ENCODE measurements at regions not wholly inside any gene's neighbourhood (a gene's known extent, or its start where the extent isn't known, plus 50 kb on each side); places are given as distances from the start of the nearest gene placed in this dataset.

GRCh38 chr3:178271740-178272387 is 264.4 kb upstream of the KCNMB2 start:
- no peak for TF ChIP-seq ATF3 (CRISPR knock-in tag; conservative IDR thresholded peaks at IDR 0.05)
- no peak for TF ChIP-seq CTCF (IDR thresholded peaks at IDR 0.05)
- TF ChIP-seq MYBL2 (CRISPR knock-in tag; IDR thresholded peaks at IDR 0.05), result no peak
- no peak for TF ChIP-seq ZBTB43 (CRISPR knock-in tag; IDR thresholded peaks at IDR 0.05)
